Ascending aorta (tissue), 2 donors: ENCODE measurements at regions not wholly inside any gene's neighbourhood (a gene's known extent, or its start where the extent isn't known, plus 50 kb on each side); places are given as distances from the start of the nearest gene placed in this dataset.
"Not testable (repeated sequence)": the region's sequence is repeated elsewhere in the genome, so short reads cannot be mapped to it uniquely, and the experiment has no call there.

Experiments
- DNase-seq, 2 donors: peaks; one replicate each; pipeline ENCODE4 v3.0.0-alpha.2; 2019; ENCODE audit warnings: low spot score in 2 of 2
- H3K27ac ChIP-seq, 2 donors: fragments of 200-600 bp; sonication (generic); one replicate each; pipeline ENCODE4 v1.5.1; 2016 to 2017; ENCODE audit warnings: mild to moderate bottlenecking in 1 of 2
- H3K27me3 ChIP-seq: fragments of 200-600 bp; sonication (generic); one replicate; pipeline ENCODE4 v1.5.1; 2017
- H3K36me3 ChIP-seq, 2 donors: fragments of 200-600 bp; sonication (generic); one replicate each; pipeline ENCODE4 v1.5.1; 2016
- H3K4me1 ChIP-seq, 2 donors: fragments of 200-600 bp; sonication (generic); one replicate each; pipeline ENCODE4 v1.5.1; 2016 to 2017; ENCODE audit warnings: mild to moderate bottlenecking in 1 of 2
- H3K4me3 ChIP-seq, 2 donors: fragments of 200-600 bp; sonication (generic); one replicate each; pipeline ENCODE4 v1.5.1; 2016 to 2017; ENCODE audit warnings: mild to moderate bottlenecking in 1 of 2
- H3K9me3 ChIP-seq, 2 donors: fragments of 200-600 bp; sonication (generic); one replicate each; pipeline ENCODE4 v1.5.1; 2016
- CTCF ChIP-seq, 3 experiments: fragments of 200-600 bp in 2 of 3; fragments of 450-650 bp in 1 of 3; sonication (generic) in 2 of 3; IDR thresholded peaks; one replicate each; pipeline ENCODE4 v1.5.1; 2016 to 2019; ENCODE audit warnings: antibody characterized with exemption in 3 of 3, mild to moderate bottlenecking in 1 of 3, moderate library complexity in 1 of 3
- intact Hi-C: fragments of 100-400 bp; cut with DNase I; formaldehyde crosslinking; loops from one replicate; pipeline ENCODE4 v1.15.1; 2023

DNA sequence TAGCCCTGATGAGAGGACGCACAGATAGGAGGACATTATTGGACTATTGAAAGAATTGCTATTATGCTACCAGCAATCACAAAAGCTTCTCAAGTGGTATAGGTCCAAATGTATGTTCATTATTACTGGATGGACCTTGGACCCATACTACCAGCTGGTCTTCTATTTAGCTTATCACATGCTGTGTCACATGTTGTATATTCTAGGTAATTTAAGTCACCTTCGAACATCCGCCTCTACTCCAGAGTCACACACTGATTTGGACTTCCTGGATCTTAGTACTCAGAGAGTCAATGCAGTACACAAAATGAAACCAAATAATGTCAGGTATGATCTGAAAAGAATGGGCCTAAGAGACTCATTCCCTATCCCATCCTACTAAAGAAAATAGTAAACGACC lies 534.0 kb upstream of the API5 start:
- H3K4me3 ChIP-seq: no peak overlapping the region
- no peaks in the 10 kb centered on the region for H3K27me3 ChIP-seq
- no peak for TF ChIP-seq CTCF (IDR thresholded peaks at IDR 0.05)
- H3K27ac ChIP-seq: no peak overlapping the region
- no peak for DNase-seq
- H3K4me1 ChIP-seq: no peaks in the 10 kb centered on the region
- intact Hi-C loops: no loop called here
- no peaks in the 10 kb centered on the region for H3K9me3 ChIP-seq
- no peaks in the 10 kb centered on the region for H3K36me3 ChIP-seq

- no peak for DNase-seq
- Histone ChIP-seq H3K36me3 (no peaks in the 10 kb centered on the region), H3K27ac (no peak overlapping the region), H3K4me3 (no peak overlapping the region), H3K27me3 (no peaks in the 10 kb centered on the region), H3K9me3 (no peaks in the 10 kb centered on the region), H3K4me1 (no peaks in the 10 kb centered on the region)
- TF ChIP-seq CTCF (IDR thresholded peaks at IDR 0.05): no peak
- intact Hi-C loops: no loop called here
Measured at GRCh38 chr11:42778193-42778592, 533.6 kb upstream of the API5 start.

- Histone ChIP-seq H3K4me3 (no peak overlapping the region), H3K9me3 (no peaks in the 10 kb centered on the region), H3K36me3 (no peaks in the 10 kb centered on the region), H3K27me3 (no peaks in the 10 kb centered on the region), H3K4me1 (no peaks in the 10 kb centered on the region), H3K27ac (no peak overlapping the region)
- intact Hi-C loops: no loop called here
- no peak for TF ChIP-seq CTCF (IDR thresholded peaks at IDR 0.05)
- no peak for DNase-seq
Measured at GRCh38 chr11:42779555-42779954, 532.2 kb upstream of the API5 start.

DNA sequence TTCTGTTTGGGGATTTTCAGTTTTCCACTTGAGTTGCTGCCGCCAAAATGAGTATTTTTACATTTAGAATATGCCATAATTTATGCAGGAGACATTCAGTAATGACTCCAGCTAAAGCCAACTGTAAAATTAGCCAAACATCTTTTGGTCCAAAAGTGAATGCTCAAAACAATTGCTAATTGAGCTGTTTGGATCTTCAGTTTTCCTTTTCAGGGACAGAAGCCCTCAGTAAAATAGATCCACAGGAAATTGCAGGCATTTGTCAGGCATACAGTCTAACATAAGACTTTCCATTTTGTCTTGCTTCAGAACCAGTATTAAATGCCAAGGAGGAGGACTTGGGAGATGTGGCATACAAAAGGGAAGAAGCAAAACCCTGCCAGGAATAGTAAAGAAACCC lies 524.8 kb upstream of the API5 start:
- Histone ChIP-seq H3K36me3 (no peaks in the 10 kb centered on the region), H3K9me3 (no peaks in the 10 kb centered on the region), H3K27ac (no peak overlapping the region), H3K4me3 (no peak overlapping the region), H3K4me1 (no peaks in the 10 kb centered on the region), H3K27me3 (no peaks in the 10 kb centered on the region)
- intact Hi-C loops: no loop called here
- no peak for TF ChIP-seq CTCF (IDR thresholded peaks at IDR 0.05)
- DNase-seq: no peak

DNA sequence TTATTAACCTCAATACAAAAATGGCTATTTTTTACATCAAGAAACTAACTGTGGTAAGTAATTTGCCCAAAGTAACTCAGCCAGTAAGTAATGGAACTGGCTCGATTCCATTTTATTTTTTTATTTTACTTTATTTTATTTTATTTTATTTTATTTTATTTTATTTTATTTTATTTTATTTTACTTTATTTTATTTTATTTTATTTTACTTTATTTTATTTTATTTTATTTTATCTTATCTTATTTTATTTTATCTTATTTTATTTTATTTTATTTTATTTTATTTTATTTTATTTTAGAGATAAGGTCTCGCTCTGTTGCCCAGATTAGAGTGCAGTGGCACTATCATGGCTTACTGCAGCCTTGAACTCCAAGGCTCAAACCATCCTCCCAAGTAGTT lies 516.3 kb upstream of the API5 start:
- H3K27ac ChIP-seq, H3K36me3 ChIP-seq, DNase-seq, H3K4me1 ChIP-seq, intact Hi-C loops, H3K27me3 ChIP-seq, H3K9me3 ChIP-seq, H3K4me3 ChIP-seq: not testable (repeated sequence)

DNA sequence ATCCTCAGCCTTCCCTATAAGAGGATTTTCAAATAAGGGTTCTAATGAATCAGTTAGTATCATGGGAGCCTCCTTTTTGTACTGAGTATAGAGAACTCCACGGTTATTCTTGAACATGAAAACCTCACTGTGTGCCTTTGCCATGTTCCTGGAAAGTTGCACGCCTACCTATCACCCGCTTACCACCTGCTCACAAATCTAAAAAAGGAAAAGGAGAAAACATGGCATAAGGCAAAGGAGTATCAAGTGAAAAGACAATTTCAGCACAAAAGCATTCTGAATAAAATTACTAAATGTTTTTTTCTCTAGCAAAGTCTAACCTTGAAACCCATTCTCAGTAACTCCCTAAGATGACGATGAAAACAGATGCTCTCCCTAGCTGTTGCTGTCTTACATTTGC lies 511.8 kb upstream of the API5 start:
- H3K36me3 ChIP-seq: no peaks in the 10 kb centered on the region
- TF ChIP-seq CTCF (IDR thresholded peaks at IDR 0.05): no peak
- DNase-seq: no peak
- no peak overlapping the region for H3K4me3 ChIP-seq
- no peaks in the 10 kb centered on the region for H3K9me3 ChIP-seq
- intact Hi-C loops: no loop called here
- H3K27ac ChIP-seq: no peak overlapping the region
- no peaks in the 10 kb centered on the region for H3K27me3 ChIP-seq
- H3K4me1 ChIP-seq: no peaks in the 10 kb centered on the region
